Endothelial cell of umbilical vein (primary cell): ENCODE measurements at regions not wholly inside any gene's neighbourhood (a gene's known extent, or its start where the extent isn't known, plus 50 kb on each side); places are given as distances from the start of the nearest gene placed in this dataset.

Experiments used
- BruUV-seq: library from RNA; stranded (reverse); fragments of 400-500 nt; replicated peaks from 2 replicates; lab custom pipeline; 2021; lab: Mats Ljungman, UMichigan
- CTCF ChIA-PET: fragments of 300-600, 350-600 bp; sonication (Branson Sonifier 250); formaldehyde crosslinking; loops from one replicate; lab custom pipeline; 2021; ENCODE audit warnings: antibody characterized with exemption, inconsistent platforms; lab: Charles Lee
- POLR2A ChIA-PET: fragments of 300-600, 350-600 bp; sonication (Branson Sonifier 250); formaldehyde crosslinking; loops from one replicate; lab custom pipeline; 2021; ENCODE audit warnings: antibody characterized with exemption, inconsistent platforms; lab: Charles Lee
- DNase-seq: peaks from one replicate; pipeline ENCODE4 v3.0.0-alpha.2; 2011; ENCODE audit warnings: low read depth, low spot score
- FAIRE-seq: peaks from 2 replicates; lab custom pipeline; 2011; peaks lifted over from hg19 to GRCh38; lab: Jason Lieb, UNC
- H2AFZ ChIP-seq: 2 replicates; pipeline ENCODE4 v1.6.0; 2012; ENCODE audit warnings: low read depth, low read length, control low read depth, inconsistent platforms
- H3K27ac ChIP-seq: 2 replicates; pipeline ENCODE4 v1.5.1; 2011; ENCODE audit warnings: low read depth, mild to moderate bottlenecking, control low read depth, low read length, moderate library complexity; ENCODE audit not compliant: insufficient read depth
- H3K27me3 ChIP-seq, 2 experiments: 2 replicates each; pipeline versions ENCODE4 v1.6.0 to v1.6.1; 2011; ENCODE audit warnings: low read length in 2 of 2, mixed read lengths in 1 of 2; ENCODE audit not compliant: control insufficient read depth in 2 of 2, insufficient read depth in 2 of 2
- H3K36me3 ChIP-seq, 2 experiments: 2 replicates in 1 of 2; 3 replicates in 1 of 2; pipeline ENCODE4 v1.5.1; 2011; ENCODE audit warnings: low read length in 2 of 2, mild to moderate bottlenecking in 1 of 2, moderate library complexity in 1 of 2; ENCODE audit not compliant: control insufficient read depth in 2 of 2, insufficient read depth in 2 of 2; ENCODE audit errors: extremely low read depth in 1 of 2
- H3K4me1 ChIP-seq: 3 replicates; pipeline ENCODE4 v1.5.1; 2011; ENCODE audit warnings: mild to moderate bottlenecking, low read length; ENCODE audit not compliant: control insufficient read depth, insufficient read depth; ENCODE audit errors: extremely low read depth
- H3K4me2 ChIP-seq: 2 replicates; pipeline ENCODE4 v1.6.1; 2011; ENCODE audit warnings: low read length, control low read depth, mixed read lengths; ENCODE audit not compliant: insufficient read depth
- H3K4me3 ChIP-seq, 3 experiments: fragments of 200-600 bp in 1 of 3; sonication (generic), shearing (Covaris generic) in 1 of 3; replicated peaks in 1 of 3; 2 replicates each; pipeline ENCODE4 v1.5.1; 2011 to 2016; ENCODE audit warnings: control low read depth in 3 of 3, low read length in 3 of 3, mild to moderate bottlenecking in 2 of 3, inconsistent platforms in 1 of 3, low read depth in 1 of 3, moderate library complexity in 1 of 3; ENCODE audit not compliant: insufficient read depth in 1 of 3
- H3K79me2 ChIP-seq: 2 replicates; pipeline ENCODE4 v1.6.0; 2012; ENCODE audit warnings: low read length, inconsistent platforms; ENCODE audit not compliant: control insufficient read depth, insufficient read depth
- H3K9ac ChIP-seq: replicated peaks from 2 replicates; pipeline ENCODE3; 2011; ENCODE audit warnings: low read length, control low read depth; ENCODE audit not compliant: insufficient read depth; ENCODE audit errors: extremely low read depth
- H3K9me1 ChIP-seq: replicated peaks from 3 replicates; pipeline ENCODE4 v1.6.0; 2011; ENCODE audit warnings: mild to moderate bottlenecking, low read length; ENCODE audit not compliant: control insufficient read depth, insufficient read depth; ENCODE audit errors: extremely low read depth
- H3K9me3 ChIP-seq: replicated peaks from 2 replicates; pipeline ENCODE4 v1.5.1; 2012; ENCODE audit warnings: low read length, inconsistent platforms; ENCODE audit not compliant: control insufficient read depth, insufficient read depth
- H4K20me1 ChIP-seq: replicated peaks from 2 replicates; pipeline ENCODE3; 2011; ENCODE audit warnings: mild to moderate bottlenecking, low read length; ENCODE audit not compliant: control insufficient read depth, insufficient read depth; ENCODE audit errors: extremely low read depth
- EZH2 ChIP-seq: IDR thresholded peaks from 2 replicates; pipeline ENCODE4 v1.6.1; 2012; ENCODE audit warnings: borderline replicate concordance, low read depth, mild to moderate bottlenecking, moderate library complexity, low read length, inconsistent platforms; ENCODE audit not compliant: severe bottlenecking
- FOS ChIP-seq: IDR thresholded peaks from 2 replicates; pipeline ENCODE4 v1.6.1; 2011; ENCODE audit warnings: mild to moderate bottlenecking, low read length, moderate library complexity, borderline replicate concordance; ENCODE audit not compliant: insufficient read depth
- GATA2 ChIP-seq: IDR thresholded peaks from 2 replicates; pipeline ENCODE4 v1.7.0; 2011; ENCODE audit warnings: low read depth, mild to moderate bottlenecking, moderate library complexity, mixed read lengths, low read length; ENCODE audit not compliant: insufficient read length, insufficient read depth
- JUN ChIP-seq: IDR thresholded peaks from 2 replicates; pipeline ENCODE4 v1.6.1; 2011; ENCODE audit warnings: borderline replicate concordance, low read depth; ENCODE audit not compliant: insufficient read length, insufficient read depth
- MYC ChIP-seq: IDR thresholded peaks from one replicate; pipeline ENCODE4 v1.6.1; 2011; ENCODE audit warnings: mild to moderate bottlenecking, low read depth, low read length
- POLR2A ChIP-seq: IDR thresholded peaks from 2 replicates; pipeline ENCODE4 v1.6.1; 2012; ENCODE audit warnings: low read depth, mild to moderate bottlenecking, control low read depth, low read length
- POLR2AphosphoS5 ChIP-seq: IDR thresholded peaks from 2 replicates; pipeline ENCODE4 v1.6.1; 2012; ENCODE audit warnings: low read depth, mild to moderate bottlenecking, control low read depth, low read length, moderate library complexity; ENCODE audit not compliant: insufficient read depth
- dilution Hi-C: fragments of 300-500 bp; cut with MboI; formaldehyde crosslinking; loops from one replicate; pipeline ENCODE4 v1.15.0; 2019; ENCODE audit warnings: low sequenced_read_pairs; ENCODE audit not compliant: extremely low pct_ligation_motif_present
- intact Hi-C: fragments of 100-400 bp; cut with micrococcal nuclease; formaldehyde crosslinking; loops from one replicate; pipeline ENCODE4 v1.10.0; 2022
- TF ChIP-seq, protein P1 (sequence below), 2 donors: IDR thresholded peaks; 1 replicate in 1 of 2; 2 replicates in 1 of 2; pipeline ENCODE4 v1.5.1; 2011; ENCODE audit warnings: low read length in 2 of 2, mild to moderate bottlenecking in 2 of 2, moderate library complexity in 2 of 2, control low read depth in 1 of 2, inconsistent platforms in 1 of 2, low read depth in 1 of 2; ENCODE audit not compliant: insufficient read depth in 1 of 2; ENCODE audit errors: extremely low read depth in 1 of 2
- TF ChIP-seq, protein P2 (sequence below): IDR thresholded peaks from 2 replicates; pipeline ENCODE4 v1.6.1; 2011; ENCODE audit not compliant: insufficient read depth, insufficient read length

DNA sequence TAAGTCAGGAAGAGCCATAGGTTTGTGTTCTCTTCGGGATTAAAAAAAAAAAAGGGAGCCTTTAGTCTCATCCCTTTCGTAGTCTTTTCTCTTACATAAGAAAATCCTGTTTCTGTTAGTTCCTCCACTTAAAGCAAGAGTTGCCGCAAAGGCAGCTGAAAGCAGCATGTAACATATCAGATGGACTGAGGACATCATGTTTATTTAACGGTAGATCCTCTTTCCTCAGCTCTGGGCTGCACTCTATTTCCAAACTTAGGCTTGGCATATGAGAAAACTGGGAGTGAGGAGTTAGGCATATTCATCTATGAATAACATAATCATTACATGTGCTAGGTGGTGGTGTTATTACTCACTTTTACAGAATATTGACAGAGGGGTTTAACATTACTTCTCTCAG, 391.2 kb downstream of the KLF12 start:
- DNase-seq (no peak), FAIRE-seq (no peak)
- TF ChIP-seq GATA2 (no peak), EZH2 (no peak), JUN (no peak), POLR2A (no peak), MYC (no peak), POLR2AphosphoS5 (no peak), FOS (no peak)
- TF ChIP-seq, protein P1, sequence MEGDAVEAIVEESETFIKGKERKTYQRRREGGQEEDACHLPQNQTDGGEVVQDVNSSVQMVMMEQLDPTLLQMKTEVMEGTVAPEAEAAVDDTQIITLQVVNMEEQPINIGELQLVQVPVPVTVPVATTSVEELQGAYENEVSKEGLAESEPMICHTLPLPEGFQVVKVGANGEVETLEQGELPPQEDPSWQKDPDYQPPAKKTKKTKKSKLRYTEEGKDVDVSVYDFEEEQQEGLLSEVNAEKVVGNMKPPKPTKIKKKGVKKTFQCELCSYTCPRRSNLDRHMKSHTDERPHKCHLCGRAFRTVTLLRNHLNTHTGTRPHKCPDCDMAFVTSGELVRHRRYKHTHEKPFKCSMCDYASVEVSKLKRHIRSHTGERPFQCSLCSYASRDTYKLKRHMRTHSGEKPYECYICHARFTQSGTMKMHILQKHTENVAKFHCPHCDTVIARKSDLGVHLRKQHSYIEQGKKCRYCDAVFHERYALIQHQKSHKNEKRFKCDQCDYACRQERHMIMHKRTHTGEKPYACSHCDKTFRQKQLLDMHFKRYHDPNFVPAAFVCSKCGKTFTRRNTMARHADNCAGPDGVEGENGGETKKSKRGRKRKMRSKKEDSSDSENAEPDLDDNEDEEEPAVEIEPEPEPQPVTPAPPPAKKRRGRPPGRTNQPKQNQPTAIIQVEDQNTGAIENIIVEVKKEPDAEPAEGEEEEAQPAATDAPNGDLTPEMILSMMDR (IDR thresholded peaks at IDR 0.05; ENCODE audit: extremely low read depth in 1 of 2, insufficient read depth in 1 of 2, low read depth in 1 of 2, low read length in 2 of 2): no peak
- TF ChIP-seq, protein P2, sequence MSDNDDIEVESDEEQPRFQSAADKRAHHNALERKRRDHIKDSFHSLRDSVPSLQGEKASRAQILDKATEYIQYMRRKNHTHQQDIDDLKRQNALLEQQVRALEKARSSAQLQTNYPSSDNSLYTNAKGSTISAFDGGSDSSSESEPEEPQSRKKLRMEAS: no peak
- Histone ChIP-seq H3K27ac (no peak overlapping the region), H2AFZ (no peak overlapping the region), H3K79me2 (no peaks in the 10 kb centered on the region), H3K4me2 (no peak overlapping the region), H3K4me3 (no peak overlapping the region), H3K27me3 (no peaks in the 10 kb centered on the region), H4K20me1 (no peaks in the 10 kb centered on the region), H3K4me1 (no peaks in the 10 kb centered on the region), H3K9me3 (no peaks in the 10 kb centered on the region), H3K9me1 (peaks cover 3% of the 10 kb centered on the region), H3K9ac (no peak overlapping the region), H3K36me3 (no peaks in the 10 kb centered on the region)
- ChIA-PET CTCF (no interaction called here), POLR2A (no interaction called here)
- dilution Hi-C loops (no loop called here), intact Hi-C loops (no loop called here)
- no TSS peak for BruUV-seq
